Left ventricle myocardium inferior (tissue), 1 donor: ENCODE measurements at regions not wholly inside any gene's neighbourhood (a gene's known extent, or its start where the extent isn't known, plus 50 kb on each side); places are given as distances from the start of the nearest gene placed in this dataset.

Source experiments
- DNase-seq: peaks from one replicate; pipeline ENCODE4 v3.0.0-alpha.2; 2020
- H3K27ac ChIP-seq: fragments of 200-600 bp; replicated peaks from 2 replicates; pipeline ENCODE4 v1.8.0; 2021
- H3K27me3 ChIP-seq: fragments of 200-600 bp; 2 replicates; pipeline ENCODE4 v1.8.0; 2021; ENCODE audit warnings: low read depth
- H3K36me3 ChIP-seq: fragments of 200-600 bp; 2 replicates; pipeline ENCODE4 v1.8.0; 2021
- H3K4me1 ChIP-seq: fragments of 200-600 bp; 2 replicates; pipeline ENCODE4 v1.8.0; 2021
- H3K4me3 ChIP-seq: fragments of 200-600 bp; 2 replicates; pipeline ENCODE4 v1.8.0; 2021; ENCODE audit warnings: mild to moderate bottlenecking, moderate library complexity
- H3K9me3 ChIP-seq: fragments of 200-600 bp; replicated peaks from 2 replicates; pipeline ENCODE4 v1.8.0; 2021
- CTCF ChIP-seq: fragments of 200-600 bp; IDR thresholded peaks from 2 replicates; pipeline ENCODE4 v1.8.0; 2021; ENCODE audit warnings: antibody characterized with exemption, mild to moderate bottlenecking, borderline replicate concordance
- intact Hi-C: fragments of 100-400 bp; cut with micrococcal nuclease; formaldehyde crosslinking; loops from one replicate; pipeline ENCODE4 v1.11.0; 2022
- donor health status: DM: no; HTN: yes; CAD: no; lungs with severe emphysema.

- peaks cover 7% of the 10 kb centered on the region for H3K27me3 ChIP-seq
- no peak overlapping the region for H3K4me3 ChIP-seq
- H3K36me3 ChIP-seq: no peaks in the 10 kb centered on the region
- H3K9me3 ChIP-seq: no peaks in the 10 kb centered on the region
- no peak for DNase-seq
- intact Hi-C loops: no loop called here
- no peak overlapping the region for H3K27ac ChIP-seq
- no peak for TF ChIP-seq CTCF
- H3K4me1 ChIP-seq: no peaks in the 10 kb centered on the region
Observed at GRCh38 chr1:199858171-199858570, 169.3 kb upstream of the NR5A2 start.

- H3K9me3 ChIP-seq: no peaks in the 10 kb centered on the region
- intact Hi-C loops: no loop called here
Observed at GRCh38 chr1:199858856-199859255, 168.7 kb upstream of the NR5A2 start.

GRCh38 chr1:199859491-199859933 is 168.0 kb upstream of the NR5A2 start:
- intact Hi-C loops: no loop called here
- Histone ChIP-seq H3K4me3 (no peak overlapping the region), H3K27me3 (peaks cover 7% of the 10 kb centered on the region), H3K27ac (no peak overlapping the region), H3K36me3 (no peaks in the 10 kb centered on the region), H3K4me1 (no peaks in the 10 kb centered on the region), H3K9me3 (no peaks in the 10 kb centered on the region)
- DNase-seq: no peak
- TF ChIP-seq CTCF: no peak

More at GRCh38 chr1:199858856-199859255, 168.7 kb upstream of the NR5A2 start:
- TF ChIP-seq CTCF: no peak
- DNase-seq: no peak
- no peak overlapping the region for H3K4me3 ChIP-seq
- no peaks in the 10 kb centered on the region for H3K4me1 ChIP-seq
- peaks cover 7% of the 10 kb centered on the region for H3K27me3 ChIP-seq
- H3K36me3 ChIP-seq: no peaks in the 10 kb centered on the region
- H3K27ac ChIP-seq: no peak overlapping the region

GRCh38 chr1:199861020-199861795 is 166.3 kb upstream of the NR5A2 start:
- H3K4me3 ChIP-seq: no peak overlapping the region
- DNase-seq: no peak
- H3K27me3 ChIP-seq: peaks cover 14% of the 10 kb centered on the region
- intact Hi-C loops: no loop called here
- H3K27ac ChIP-seq: no peak overlapping the region
- H3K9me3 ChIP-seq: no peaks in the 10 kb centered on the region
- no peaks in the 10 kb centered on the region for H3K4me1 ChIP-seq
- no peak for TF ChIP-seq CTCF
- H3K36me3 ChIP-seq: no peaks in the 10 kb centered on the region

- H3K36me3 ChIP-seq: no peaks in the 10 kb centered on the region
- intact Hi-C loops: no loop called here
- H3K4me1 ChIP-seq: no peaks in the 10 kb centered on the region
Observed at GRCh38 chr1:199862047-199862446, 165.5 kb upstream of the NR5A2 start.

More at GRCh38 chr1:199862047-199862446, 165.5 kb upstream of the NR5A2 start:
- H3K27me3 ChIP-seq: peaks cover 16% of the 10 kb centered on the region
- H3K4me3 ChIP-seq: no peak overlapping the region
- no peak overlapping the region for H3K27ac ChIP-seq
- no peak for TF ChIP-seq CTCF
- no peak for DNase-seq
- H3K9me3 ChIP-seq: no peaks in the 10 kb centered on the region
